Neural progenitor cell (in vitro differentiated cells): ENCODE measurements at regions not wholly inside any gene's neighbourhood (a gene's known extent, or its start where the extent isn't known, plus 50 kb on each side); places are given as distances from the start of the nearest gene placed in this dataset.
A peak's percentile ranks its signal among the peaks of the same experiment; 100 is the strongest.

Source experiments
- DNase-seq: peaks from one replicate; pipeline ENCODE4 v3.0.0-alpha.2; 2016; ENCODE audit warnings: low spot score
- H2AFZ ChIP-seq: fragments of 200-600 bp; sonication (generic); replicated peaks from 2 replicates; pipeline ENCODE4 v1.6.1; 2016; ENCODE audit warnings: antibody characterized with exemption
- H3F3A ChIP-seq: fragments of 200-600 bp; sonication (generic); 2 replicates; pipeline ENCODE4 v1.6.1; 2016; ENCODE audit warnings: antibody characterized with exemption, low read depth
- H3K27ac ChIP-seq: fragments of 200-600 bp; sonication (generic); 2 replicates; pipeline ENCODE4 v1.5.1; 2016; ENCODE audit warnings: mild to moderate bottlenecking
- H3K27me3 ChIP-seq: fragments of 200-600 bp; sonication (generic); 2 replicates; pipeline ENCODE4 v1.6.1; 2016; ENCODE audit warnings: mild to moderate bottlenecking, moderate library complexity
- H3K36me3 ChIP-seq: fragments of 200-600 bp; sonication (generic); 2 replicates; pipeline ENCODE4 v1.5.1; 2016
- H3K4me1 ChIP-seq: fragments of 200-600 bp; sonication (generic); 2 replicates; pipeline ENCODE4 v1.6.1; 2016; ENCODE audit warnings: mixed run types
- H3K4me2 ChIP-seq: fragments of 200-600 bp; sonication (generic); 2 replicates; pipeline ENCODE4 v1.6.1; 2016
- H3K4me3 ChIP-seq: fragments of 200-600 bp; sonication (generic); 2 replicates; pipeline ENCODE4 v1.5.1; 2016
- H3K79me2 ChIP-seq: fragments of 200-600 bp; sonication (generic); 2 replicates; pipeline ENCODE4 v1.6.1; 2016; ENCODE audit warnings: low read depth
- H3K9ac ChIP-seq: fragments of 200-600 bp; sonication (generic); 2 replicates; pipeline ENCODE4 v1.6.1; 2016
- H3K9me3 ChIP-seq: fragments of 200-600 bp; sonication (generic); 2 replicates; pipeline ENCODE4 v1.5.1; 2016; ENCODE audit warnings: low read depth
- H4K20me1 ChIP-seq: fragments of 200-600 bp; sonication (generic); 2 replicates; pipeline ENCODE4 v1.6.1; 2016; ENCODE audit warnings: low read depth
- H3K27ac Mint-ChIP-seq: 3 replicates; pipeline ENCODE4 v1.8.0; 2021; ENCODE audit warnings: mixed read lengths
- H3K27me3 Mint-ChIP-seq: 2 replicates; pipeline ENCODE4 v1.8.0; 2022; ENCODE audit warnings: low read depth, mild to moderate bottlenecking, inconsistent platforms, moderate library complexity, mixed read lengths; ENCODE audit not compliant: insufficient read depth
- H3K36me3 Mint-ChIP-seq: 3 replicates; pipeline ENCODE4 v1.8.0; 2021; ENCODE audit warnings: mixed read lengths
- H3K4me1 Mint-ChIP-seq: 3 replicates; pipeline ENCODE4 v1.8.0; 2021; ENCODE audit warnings: mixed read lengths
- H3K4me3 Mint-ChIP-seq: 3 replicates; pipeline ENCODE4 v1.8.0; 2021; ENCODE audit warnings: mild to moderate bottlenecking, moderate library complexity, mixed read lengths
- H3K9me3 Mint-ChIP-seq: 3 replicates; pipeline ENCODE4 v1.8.0; 2020; ENCODE audit warnings: mixed read lengths
- CTCF ChIP-seq: fragments of 200-600 bp; sonication (generic); IDR thresholded peaks from 2 replicates; pipeline ENCODE4 v1.5.1; 2017; ENCODE audit warnings: antibody characterized with exemption, mild to moderate bottlenecking
- EZH2 ChIP-seq: fragments of 200-600 bp; sonication (generic); IDR thresholded peaks from 2 replicates; pipeline ENCODE4 v1.6.1; 2017; ENCODE audit warnings: antibody characterized with exemption, mild to moderate bottlenecking, moderate library complexity
- EZH2phosphoT487 ChIP-seq: fragments of 200-600 bp; sonication (generic); IDR thresholded peaks from 2 replicates; pipeline ENCODE4 v1.6.1; 2017; ENCODE audit warnings: antibody characterized with exemption

GRCh38 chr12:124677552-124678356 is 110.3 kb upstream of the NCOR2 start:
- Mint-ChIP-seq H3K36me3 (no peaks in the 10 kb centered on the region), H3K9me3 (peaks cover 9% of the 10 kb centered on the region)
- no peak overlapping the region for H3K27ac ChIP-seq

GRCh38 chr12:124676714-124677462 is 109.5 kb upstream of the NCOR2 start:
- Histone ChIP-seq H4K20me1 (no peaks in the 10 kb centered on the region), H3K79me2 (no peaks in the 10 kb centered on the region), H3K9me3 (no peaks in the 10 kb centered on the region), H3K9ac (no peak overlapping the region), H3F3A (peaks cover 12% of the 10 kb centered on the region), H3K36me3 (no peaks in the 10 kb centered on the region), H2AFZ (no peak overlapping the region), H3K4me2 (no peak overlapping the region), H3K27me3 (no peaks in the 10 kb centered on the region), H3K27ac (no peak overlapping the region), H3K4me3 (no peak overlapping the region), H3K4me1 (peaks cover 3% of the 10 kb centered on the region)
- Mint-ChIP-seq H3K36me3 (no peaks in the 10 kb centered on the region), H3K4me1 (peaks cover 52% of the 10 kb centered on the region), H3K4me3 (peak overlapping the region; percentile 76), H3K27ac (peak overlapping the region; percentile 95), H3K27me3 (peaks cover 39% of the 10 kb centered on the region), H3K9me3 (peaks cover 9% of the 10 kb centered on the region)
- no peak for DNase-seq
- no peak for TF ChIP-seq EZH2phosphoT487
- no peak for TF ChIP-seq EZH2
- no peak for TF ChIP-seq CTCF

More at GRCh38 chr12:124677552-124678356, 110.3 kb upstream of the NCOR2 start:
- Mint-ChIP-seq H3K27me3 (peaks cover 39% of the 10 kb centered on the region), H3K27ac (no peak overlapping the region), H3K4me1 (peaks cover 58% of the 10 kb centered on the region), H3K4me3 (peak overlapping the region; percentile 35)
- no peak for DNase-seq
- no peaks in the 10 kb centered on the region for H3K27me3 ChIP-seq
- peaks cover 7% of the 10 kb centered on the region for H3K4me1 ChIP-seq
- H3K36me3 ChIP-seq, result no peaks in the 10 kb centered on the region
- H3K4me2 ChIP-seq, result no peak overlapping the region
- peaks cover 4% of the 10 kb centered on the region for H3F3A ChIP-seq
- no peak overlapping the region for H3K9ac ChIP-seq
- no peaks in the 10 kb centered on the region for H3K9me3 ChIP-seq
- H2AFZ ChIP-seq, result no peak overlapping the region
- H3K4me3 ChIP-seq, result no peak overlapping the region
- no peaks in the 10 kb centered on the region for H4K20me1 ChIP-seq
- TF ChIP-seq EZH2phosphoT487 (no peak), EZH2 (no peak), CTCF (no peak)
- H3K79me2 ChIP-seq, result no peaks in the 10 kb centered on the region

GRCh38 chr12:124675881-124676713 is 108.7 kb upstream of the NCOR2 start:
- H3K27ac ChIP-seq, result no peak overlapping the region
- Mint-ChIP-seq H3K9me3 (peaks cover 9% of the 10 kb centered on the region), H3K4me3 (peak overlapping the region; percentile 76), H3K27ac (peak overlapping the region; percentile 95), H3K27me3 (peaks cover 36% of the 10 kb centered on the region), H3K4me1 (peaks cover 45% of the 10 kb centered on the region), H3K36me3 (no peaks in the 10 kb centered on the region)
- no peaks in the 10 kb centered on the region for H3K36me3 ChIP-seq
- no peak overlapping the region for H3K9ac ChIP-seq
- no peaks in the 10 kb centered on the region for H4K20me1 ChIP-seq
- no peak overlapping the region for H3K4me2 ChIP-seq
- DNase-seq, result no peak
- no peak for TF ChIP-seq EZH2phosphoT487
- H3K9me3 ChIP-seq, result no peaks in the 10 kb centered on the region
- H3K79me2 ChIP-seq, result no peaks in the 10 kb centered on the region
- no peak overlapping the region for H3K4me3 ChIP-seq
- peaks cover 16% of the 10 kb centered on the region for H3F3A ChIP-seq
- no peak overlapping the region for H2AFZ ChIP-seq
- no peaks in the 10 kb centered on the region for H3K4me1 ChIP-seq
- no peaks in the 10 kb centered on the region for H3K27me3 ChIP-seq
